DND-41 (cell line): ENCODE measurements at regions not wholly inside any gene's neighbourhood (a gene's known extent, or its start where the extent isn't known, plus 50 kb on each side); places are given as distances from the start of the nearest gene placed in this dataset.

ENCODE experiments used
- ATAC-seq: fragments of 200-7000 bp; cut with Tn5 transposase; 3 replicates; pipeline ENCODE4 v1.9.1; 2021; ENCODE audit warnings: low read depth; ENCODE audit not compliant: insufficient read depth
- DNase-seq: peaks from one replicate; pipeline ENCODE4 v3.0.0-alpha.2; 2020
- H2AFZ ChIP-seq: 2 replicates; pipeline ENCODE4 v1.6.0; 2012; ENCODE audit warnings: low read depth, low read length
- H3K27ac ChIP-seq: 2 replicates; pipeline ENCODE4 v1.5.1; 2012; ENCODE audit warnings: low read length, inconsistent platforms
- H3K27me3 ChIP-seq: fragments of 200-600 bp; sonication (generic); 2 replicates; pipeline ENCODE4 v1.6.0; 2012; ENCODE audit warnings: low read length, mild to moderate bottlenecking, inconsistent platforms; ENCODE audit not compliant: insufficient read depth, poor library complexity
- H3K36me3 ChIP-seq: 2 replicates; pipeline ENCODE4 v1.5.1; 2012; ENCODE audit warnings: low read length, inconsistent platforms; ENCODE audit not compliant: insufficient read depth
- H3K4me1 ChIP-seq: 2 replicates; pipeline ENCODE4 v1.5.1; 2012; ENCODE audit warnings: mild to moderate bottlenecking, low read length; ENCODE audit not compliant: insufficient read depth
- H3K4me2 ChIP-seq: 2 replicates; pipeline ENCODE4 v1.6.0; 2012; ENCODE audit warnings: mild to moderate bottlenecking, moderate library complexity, low read length, inconsistent platforms; ENCODE audit not compliant: insufficient read depth
- H3K4me3 ChIP-seq, 2 experiments: fragments of 200-600 bp in 1 of 2; shearing (Covaris generic) in 1 of 2; 2 replicates each; pipeline ENCODE4 v1.5.1; 2012 to 2016; ENCODE audit warnings: inconsistent platforms in 2 of 2, low read length in 2 of 2, mild to moderate bottlenecking in 2 of 2, low read depth in 1 of 2, moderate library complexity in 1 of 2
- H3K79me2 ChIP-seq: 2 replicates; pipeline ENCODE4 v1.6.0; 2012; ENCODE audit warnings: low read length, inconsistent platforms; ENCODE audit not compliant: insufficient read depth
- H3K9ac ChIP-seq: 2 replicates; pipeline ENCODE4 v1.6.0; 2012; ENCODE audit warnings: low read depth, mild to moderate bottlenecking, inconsistent platforms, low read length, moderate library complexity
- H3K9me3 ChIP-seq: 2 replicates; pipeline ENCODE4 v1.5.1; 2012; ENCODE audit warnings: low read length, moderate library complexity, mild to moderate bottlenecking, inconsistent platforms; ENCODE audit not compliant: insufficient read depth, severe bottlenecking
- H4K20me1 ChIP-seq: 2 replicates; pipeline ENCODE4 v1.6.0; 2012; ENCODE audit warnings: low read length; ENCODE audit not compliant: insufficient read depth
- EZH2 ChIP-seq: IDR thresholded peaks from 3 replicates; pipeline ENCODE4 v1.6.1; 2012; ENCODE audit warnings: borderline replicate concordance, low read depth, mild to moderate bottlenecking, moderate library complexity, low read length, inconsistent platforms; ENCODE audit not compliant: severe bottlenecking
- TF ChIP-seq, protein P1 (sequence below): IDR thresholded peaks from 2 replicates; pipeline ENCODE4 v1.5.1; 2012; ENCODE audit warnings: borderline replicate concordance, low read length, moderate library complexity, mild to moderate bottlenecking; ENCODE audit not compliant: poor library complexity, severe bottlenecking; ENCODE audit errors: extremely low read depth

DNA sequence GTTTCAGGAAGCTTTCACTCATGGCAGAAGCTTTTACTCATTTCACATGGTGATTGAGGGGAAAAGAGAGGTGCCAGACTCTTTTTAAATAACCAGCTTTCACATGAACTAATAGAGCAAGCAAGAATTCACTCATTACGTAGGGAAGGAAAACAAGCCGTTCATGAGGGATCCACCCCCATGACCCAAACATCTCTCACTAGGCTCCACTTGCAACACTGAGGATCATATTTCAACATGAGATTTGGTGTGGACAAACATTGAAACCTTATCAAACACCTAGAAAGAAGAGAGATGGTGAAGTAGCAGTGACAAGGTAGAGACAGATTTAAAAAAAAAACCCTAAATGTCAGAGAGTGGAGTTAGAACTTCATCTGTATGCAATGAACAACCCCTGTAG is 408.6 kb upstream of the PDZRN3 start:
- no peak overlapping the region for H3K9ac ChIP-seq
- H3K4me1 ChIP-seq: no peaks in the 10 kb centered on the region
- no peak overlapping the region for H2AFZ ChIP-seq
- no peak for TF ChIP-seq EZH2
- TF ChIP-seq, protein P1, sequence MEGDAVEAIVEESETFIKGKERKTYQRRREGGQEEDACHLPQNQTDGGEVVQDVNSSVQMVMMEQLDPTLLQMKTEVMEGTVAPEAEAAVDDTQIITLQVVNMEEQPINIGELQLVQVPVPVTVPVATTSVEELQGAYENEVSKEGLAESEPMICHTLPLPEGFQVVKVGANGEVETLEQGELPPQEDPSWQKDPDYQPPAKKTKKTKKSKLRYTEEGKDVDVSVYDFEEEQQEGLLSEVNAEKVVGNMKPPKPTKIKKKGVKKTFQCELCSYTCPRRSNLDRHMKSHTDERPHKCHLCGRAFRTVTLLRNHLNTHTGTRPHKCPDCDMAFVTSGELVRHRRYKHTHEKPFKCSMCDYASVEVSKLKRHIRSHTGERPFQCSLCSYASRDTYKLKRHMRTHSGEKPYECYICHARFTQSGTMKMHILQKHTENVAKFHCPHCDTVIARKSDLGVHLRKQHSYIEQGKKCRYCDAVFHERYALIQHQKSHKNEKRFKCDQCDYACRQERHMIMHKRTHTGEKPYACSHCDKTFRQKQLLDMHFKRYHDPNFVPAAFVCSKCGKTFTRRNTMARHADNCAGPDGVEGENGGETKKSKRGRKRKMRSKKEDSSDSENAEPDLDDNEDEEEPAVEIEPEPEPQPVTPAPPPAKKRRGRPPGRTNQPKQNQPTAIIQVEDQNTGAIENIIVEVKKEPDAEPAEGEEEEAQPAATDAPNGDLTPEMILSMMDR: no peak
- no peaks in the 10 kb centered on the region for H3K9me3 ChIP-seq
- H4K20me1 ChIP-seq: no peaks in the 10 kb centered on the region
- H3K4me2 ChIP-seq: no peak overlapping the region
- ATAC-seq: no peak
- no peak for DNase-seq
- H3K27ac ChIP-seq: no peak overlapping the region
- H3K36me3 ChIP-seq: no peaks in the 10 kb centered on the region
- H3K4me3 ChIP-seq: no peak overlapping the region
- H3K79me2 ChIP-seq: no peaks in the 10 kb centered on the region
- H3K27me3 ChIP-seq: no peaks in the 10 kb centered on the region

DNA sequence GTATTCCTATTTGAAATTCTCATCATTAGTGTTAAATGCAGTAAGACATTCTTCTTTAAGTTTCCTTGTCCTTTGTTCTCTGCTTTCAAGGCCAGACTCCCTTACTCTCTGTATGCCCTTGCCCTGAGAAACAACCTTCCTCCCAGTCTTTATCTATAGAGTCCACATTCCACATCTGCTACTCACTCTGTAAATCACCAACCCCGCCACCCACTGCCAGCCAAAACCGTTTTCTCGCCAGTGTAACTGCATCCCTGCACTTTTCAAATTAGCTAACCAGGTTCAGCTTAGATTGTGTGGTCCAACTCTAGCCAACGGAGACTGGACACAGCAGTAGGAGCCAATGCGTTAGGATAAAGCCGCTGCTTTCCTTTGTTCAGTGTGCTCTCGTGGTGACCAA is 402.4 kb upstream of the PDZRN3 start:
- Histone ChIP-seq H2AFZ (no peak overlapping the region), H3K79me2 (no peaks in the 10 kb centered on the region), H3K27ac (no peak overlapping the region), H3K9ac (no peak overlapping the region), H3K4me2 (no peak overlapping the region), H3K36me3 (no peaks in the 10 kb centered on the region), H3K4me1 (no peaks in the 10 kb centered on the region), H3K27me3 (no peaks in the 10 kb centered on the region), H3K9me3 (no peaks in the 10 kb centered on the region), H3K4me3 (no peak overlapping the region), H4K20me1 (no peaks in the 10 kb centered on the region)
- no peak for DNase-seq
- TF ChIP-seq, protein P1: no peak
- TF ChIP-seq EZH2: no peak
- ATAC-seq: no peak

DNA sequence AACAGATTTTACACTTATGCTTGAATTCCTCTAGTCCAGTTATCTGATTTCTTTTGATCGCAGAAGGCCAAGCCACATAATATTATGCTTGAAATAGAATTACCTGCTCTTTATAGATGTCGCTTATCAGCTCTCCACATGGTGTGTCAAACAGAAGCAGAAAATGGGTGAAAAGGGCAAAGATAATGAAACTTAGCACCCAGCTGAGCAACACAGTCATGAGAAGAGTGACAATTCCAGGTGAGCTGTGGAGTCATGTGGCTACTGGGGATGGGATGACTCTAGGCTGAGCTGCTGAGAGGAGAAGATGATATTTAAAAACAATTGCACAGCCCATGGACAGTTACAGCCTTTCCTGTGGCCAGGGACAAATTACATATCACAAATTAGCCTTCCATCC is 398.7 kb upstream of the PDZRN3 start:
- H3K9me3 ChIP-seq: no peaks in the 10 kb centered on the region
- H3K79me2 ChIP-seq: no peaks in the 10 kb centered on the region
- ATAC-seq (no peak), DNase-seq (no peak)
- H3K36me3 ChIP-seq: no peaks in the 10 kb centered on the region
- H3K4me3 ChIP-seq: no peak overlapping the region
- no peak overlapping the region for H2AFZ ChIP-seq
- no peaks in the 10 kb centered on the region for H3K27me3 ChIP-seq
- TF ChIP-seq, protein P1: no peak
- no peak for TF ChIP-seq EZH2
- no peaks in the 10 kb centered on the region for H3K4me1 ChIP-seq
- H3K27ac ChIP-seq: no peak overlapping the region
- no peak overlapping the region for H3K4me2 ChIP-seq
- H4K20me1 ChIP-seq: no peaks in the 10 kb centered on the region
- H3K9ac ChIP-seq: no peak overlapping the region

DNA sequence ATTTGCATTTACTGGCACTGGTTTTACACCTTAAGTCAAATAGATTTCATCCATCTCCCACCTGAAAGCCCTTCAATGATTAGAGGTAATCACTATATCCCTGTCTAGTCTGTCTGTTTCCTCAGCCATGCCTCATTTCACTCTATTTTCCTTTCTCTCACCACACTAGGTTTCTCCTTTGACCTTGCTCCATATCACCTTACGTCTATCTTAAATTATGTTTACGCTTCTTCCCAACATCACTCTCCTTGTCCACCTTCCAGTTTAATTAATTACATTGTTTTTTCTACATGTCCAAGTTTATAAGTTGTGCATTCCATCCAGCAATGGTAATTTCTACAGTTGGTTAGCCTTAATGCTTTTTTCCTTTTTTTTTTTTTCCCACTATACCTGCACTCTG is 396.7 kb upstream of the PDZRN3 start:
- TF ChIP-seq, protein P1: no peak
- no peak for TF ChIP-seq EZH2
- H3K4me2 ChIP-seq: no peak overlapping the region
- DNase-seq (no peak), ATAC-seq (no peak)
- H3K27ac ChIP-seq: no peak overlapping the region
- no peak overlapping the region for H3K9ac ChIP-seq
- no peaks in the 10 kb centered on the region for H3K4me1 ChIP-seq
- H4K20me1 ChIP-seq: no peaks in the 10 kb centered on the region
- H2AFZ ChIP-seq: no peak overlapping the region
- H3K9me3 ChIP-seq: no peaks in the 10 kb centered on the region
- no peak overlapping the region for H3K4me3 ChIP-seq
- H3K36me3 ChIP-seq: no peaks in the 10 kb centered on the region
- no peaks in the 10 kb centered on the region for H3K27me3 ChIP-seq
- H3K79me2 ChIP-seq: no peaks in the 10 kb centered on the region
